GM21529 (cell line): ENCODE measurements at regions not wholly inside any gene's neighbourhood (a gene's known extent, or its start where the extent isn't known, plus 50 kb on each side); places are given as distances from the start of the nearest gene placed in this dataset.
"Not testable (repeated sequence)": the region's sequence is repeated elsewhere in the genome, so short reads cannot be mapped to it uniquely, and the experiment has no call there.

Experiments
- ATAC-seq: cut with Tn5 transposase; IDR thresholded peaks from one replicate; pipeline ENCODE4 v1.9.1; 2021; ENCODE audit not compliant: unreplicated experiment

DNA sequence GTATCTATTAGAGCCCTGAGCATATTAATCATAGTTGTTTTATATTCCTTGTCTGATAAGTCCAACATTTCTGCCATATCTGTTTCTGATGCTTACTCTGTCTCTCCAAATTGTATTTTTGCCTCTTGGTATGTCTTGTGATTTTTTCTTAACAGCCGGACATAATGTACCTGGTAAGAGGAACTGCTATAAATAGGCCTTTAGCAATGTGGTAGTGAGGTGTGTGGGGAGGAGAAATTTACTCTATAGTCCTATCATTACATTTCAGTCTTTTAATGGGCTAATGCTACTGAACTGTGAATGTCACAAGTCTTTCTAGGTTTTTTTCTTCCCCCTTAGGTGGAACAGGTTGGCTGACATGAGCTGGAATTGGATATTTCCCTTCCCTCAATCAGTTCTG is 176.1 kb upstream of the FGF10 start:
- no peak for ATAC-seq

DNA sequence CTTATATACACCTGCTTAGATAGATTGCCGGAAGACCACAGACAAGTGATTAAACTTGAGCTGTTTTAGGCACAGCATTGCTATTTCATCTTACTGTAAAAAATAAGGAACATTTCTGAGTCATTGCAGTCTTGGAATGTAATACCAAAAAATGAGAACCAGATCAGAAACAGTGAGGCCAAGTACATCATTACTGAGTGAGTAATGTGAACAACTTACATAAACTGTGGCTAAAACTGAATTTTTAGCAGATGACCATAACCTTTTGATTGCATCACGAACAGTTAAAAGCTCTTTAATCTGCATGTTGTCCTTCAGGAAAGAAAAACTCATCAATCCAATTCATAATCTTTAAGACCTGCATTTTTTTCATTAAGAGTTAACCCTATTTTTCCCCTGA is 157.1 kb upstream of the FGF10 start:
- no peak for ATAC-seq

DNA sequence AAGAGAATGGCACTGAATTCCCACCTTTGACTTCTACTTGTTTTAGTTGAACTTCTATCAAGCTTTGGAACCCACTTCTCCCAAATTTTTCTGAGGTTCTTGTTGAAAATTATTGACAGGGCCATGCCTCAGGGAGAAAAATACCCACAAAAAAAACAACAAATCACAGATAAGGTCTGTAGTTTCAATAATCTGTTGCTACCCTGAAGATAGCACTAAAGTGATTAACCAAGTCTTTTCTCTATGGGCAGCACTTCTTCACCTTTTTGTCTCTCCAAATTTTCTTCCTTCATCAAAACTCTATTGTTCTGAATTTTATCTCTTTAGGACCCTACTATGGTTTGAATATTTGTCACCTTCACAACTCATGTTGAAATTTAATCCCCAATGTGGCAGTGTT is 154.3 kb upstream of the FGF10 start:
- ATAC-seq = no peak

DNA sequence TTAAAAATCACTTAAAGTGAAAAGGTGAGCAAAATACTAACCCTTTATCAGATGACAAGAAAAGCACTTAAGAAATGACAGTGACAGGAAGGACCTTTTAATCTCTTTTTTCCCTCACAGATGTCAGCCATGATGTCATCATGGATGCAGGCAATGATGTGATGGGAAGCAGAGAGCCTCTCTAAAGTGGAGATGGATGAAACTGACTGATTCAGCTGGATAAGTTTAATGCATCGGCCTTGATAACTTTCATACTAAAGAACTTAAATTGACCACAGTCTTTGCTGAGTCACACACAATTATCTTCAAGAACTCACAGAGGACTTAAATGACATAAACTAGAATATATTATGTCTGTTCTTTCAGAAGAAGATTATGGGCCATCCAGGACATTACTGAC is 153.2 kb upstream of the FGF10 start:
- ATAC-seq = no peak

GRCh38 chr5:44539602-44539919 is 150.3 kb upstream of the FGF10 start:
- no peak for ATAC-seq

DNA sequence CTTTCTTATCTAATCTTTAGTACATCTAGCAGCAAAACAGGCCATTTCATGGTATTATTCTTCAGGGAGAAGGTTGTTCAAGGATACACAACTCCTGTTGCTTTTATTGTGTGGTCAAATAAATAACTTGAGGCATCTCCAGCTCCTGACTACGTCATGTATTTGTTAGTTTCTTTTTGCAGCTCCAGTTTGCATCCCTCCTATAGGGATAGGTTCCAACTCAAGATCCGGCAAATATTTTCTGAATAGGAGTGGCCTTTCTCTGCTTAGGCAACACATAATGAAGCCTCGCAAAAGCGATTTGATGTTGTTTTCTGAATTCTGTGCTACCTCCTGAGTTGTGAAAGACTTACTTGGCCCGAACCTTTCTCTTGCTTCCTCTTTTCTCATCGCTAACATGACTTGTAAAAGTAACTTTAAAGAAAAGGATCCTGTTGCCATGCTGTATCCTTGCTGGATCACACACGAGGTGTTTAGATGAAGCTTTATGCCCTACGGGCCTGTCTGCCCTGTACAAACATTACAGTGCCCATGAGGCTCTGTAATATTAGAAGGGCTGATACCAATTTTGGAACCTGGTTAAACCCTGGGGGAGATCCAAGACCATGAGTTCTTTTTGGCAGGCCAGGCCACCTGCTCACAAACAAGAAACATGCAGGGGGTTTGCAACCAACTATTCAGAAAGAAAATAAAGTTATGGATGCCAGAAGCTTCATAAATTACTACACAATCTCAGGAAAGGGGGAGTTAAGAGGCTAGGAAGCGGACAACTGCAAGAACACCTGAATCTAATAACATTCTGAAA is 149.8 kb upstream of the FGF10 start:
- no peak for ATAC-seq

DNA sequence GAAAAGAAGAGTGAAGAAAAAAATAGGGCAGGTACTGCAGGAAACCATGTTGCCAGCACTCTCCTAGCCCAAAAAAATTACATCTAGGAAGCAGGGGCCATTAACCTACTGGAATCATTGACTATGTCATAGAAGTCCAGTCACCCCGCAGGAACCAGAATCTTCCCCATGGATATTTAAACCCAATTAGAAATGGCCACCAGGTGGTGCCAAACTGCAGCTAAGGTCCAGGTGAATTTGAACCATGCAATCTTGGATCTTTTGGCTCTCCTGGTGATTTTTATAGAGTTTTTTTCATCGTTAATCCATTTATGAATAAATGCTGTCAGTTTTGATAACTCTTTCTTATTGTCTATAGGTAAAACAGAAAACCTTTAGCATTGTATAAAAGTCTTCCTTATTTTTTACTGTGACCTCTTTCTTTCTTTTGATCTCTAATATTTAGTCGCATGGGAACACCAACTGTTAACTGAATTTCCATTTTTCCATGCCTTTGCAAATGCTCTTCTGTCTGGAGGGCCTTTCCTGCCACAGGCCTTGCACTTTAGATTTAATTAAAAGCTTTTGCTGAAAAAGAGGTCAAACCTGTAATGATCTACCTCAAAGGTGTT is 147.5 kb upstream of the FGF10 start:
- ATAC-seq = no peak

DNA sequence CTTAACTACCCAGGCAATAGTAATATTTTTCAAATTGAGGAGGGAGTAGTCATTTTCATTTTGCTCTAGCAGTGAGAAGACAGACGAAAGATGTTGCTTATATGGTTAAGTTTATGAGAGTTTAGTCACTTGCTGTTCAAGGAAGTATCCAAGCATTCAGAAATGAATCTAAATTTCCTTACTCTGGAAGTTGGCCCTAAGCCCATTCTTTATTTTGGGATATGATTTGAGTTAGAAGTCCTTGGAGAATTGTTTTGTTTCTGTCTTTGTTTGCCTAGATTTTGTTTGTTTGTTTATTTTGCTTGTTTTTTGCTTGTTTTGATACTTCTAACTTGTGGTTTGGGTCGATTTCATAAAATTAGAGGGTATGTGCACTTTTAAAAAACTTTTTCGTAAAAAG is 146.4 kb upstream of the FGF10 start:
- no peak for ATAC-seq

DNA sequence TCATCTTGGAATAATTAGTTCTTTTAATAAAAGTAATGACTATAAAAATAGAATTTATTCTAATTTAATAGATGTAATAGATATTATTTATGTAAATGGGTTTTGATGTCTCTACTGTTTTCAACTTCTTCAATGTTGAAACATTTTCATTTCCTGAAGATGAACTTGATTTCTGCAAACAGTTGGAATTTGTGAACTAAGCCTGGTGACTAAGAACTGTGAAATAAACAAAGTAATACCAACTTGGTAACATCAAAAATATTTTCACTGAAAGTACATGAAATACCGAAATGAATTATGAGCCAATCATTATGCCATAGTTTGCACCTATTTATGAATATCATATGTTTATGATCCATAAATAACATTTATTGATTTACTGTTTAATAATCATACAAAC is 143.8 kb upstream of the FGF10 start:
- no peak for ATAC-seq

DNA sequence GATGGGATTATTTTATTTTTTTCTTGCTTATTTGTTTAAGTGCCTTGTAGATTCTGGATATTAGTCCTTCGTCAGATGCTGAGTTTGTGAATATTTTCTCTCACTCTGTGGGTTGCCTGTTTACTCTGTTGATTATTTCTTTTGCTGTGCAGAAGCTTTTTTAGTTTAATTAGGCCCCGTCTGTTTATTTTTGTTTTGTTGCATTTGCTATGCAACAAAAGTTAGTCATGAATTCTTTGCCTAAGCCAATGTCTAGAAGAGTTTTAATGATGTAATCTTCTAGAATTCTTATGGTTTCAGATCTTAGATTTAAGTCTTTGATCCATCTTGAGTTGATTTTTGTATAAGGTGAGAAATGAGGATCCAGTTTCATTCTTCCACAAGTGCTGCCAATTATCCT is 142.5 kb upstream of the FGF10 start:
- ATAC-seq = not testable (repeated sequence)

GRCh38 chr5:44530783-44531182 is 141.6 kb upstream of the FGF10 start:
- not testable (repeated sequence) for ATAC-seq

DNA sequence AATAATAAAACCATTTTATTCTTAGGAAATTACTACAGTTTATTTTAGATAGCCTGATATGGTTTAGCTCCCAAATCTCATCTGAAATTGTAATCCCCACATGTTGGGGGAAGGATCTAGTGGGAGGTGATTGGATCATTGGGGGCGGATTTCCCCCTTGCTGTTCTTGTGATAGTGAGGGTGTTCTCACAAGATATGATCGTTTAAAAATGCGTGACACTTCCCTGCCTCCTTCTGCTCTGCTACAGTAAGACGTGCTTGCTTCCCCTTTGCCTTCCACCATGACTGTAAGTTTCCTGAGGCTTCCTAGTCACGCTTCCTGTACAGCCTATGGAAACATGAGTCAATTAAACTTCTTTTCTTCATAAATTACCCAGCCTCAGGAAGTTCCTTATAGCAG is 122.4 kb upstream of the FGF10 start:
- ATAC-seq = no peak

- no peak for ATAC-seq
Measured at GRCh38 chr5:44506561-44506960, 117.3 kb upstream of the FGF10 start.

DNA sequence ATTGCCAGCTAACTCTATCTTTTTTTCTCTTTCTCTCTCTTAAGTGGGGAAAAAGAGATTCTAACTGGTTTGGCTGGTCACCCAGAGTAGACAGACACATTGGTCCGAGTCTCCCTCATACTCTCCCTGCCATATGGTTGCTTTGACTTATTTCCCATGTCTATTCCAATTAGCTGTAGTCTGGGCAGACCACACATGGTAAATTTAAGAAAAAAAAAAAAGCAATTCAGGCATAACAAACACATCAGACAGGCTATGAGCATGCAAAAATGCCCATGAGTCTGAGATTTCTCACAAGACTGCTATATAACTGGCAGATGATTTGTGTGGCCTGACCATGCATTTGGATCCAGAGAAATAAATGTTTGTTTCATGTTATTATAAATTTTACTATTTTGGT is 110.2 kb upstream of the FGF10 start:
- no peak for ATAC-seq

GRCh38 chr5:44497606-44498005 is 108.4 kb upstream of the FGF10 start:
- no peak for ATAC-seq

- ATAC-seq = no peak
Measured at GRCh38 chr5:44495280-44495679, 106.1 kb upstream of the FGF10 start.

GRCh38 chr5:44489759-44490158 is 100.5 kb upstream of the FGF10 start:
- ATAC-seq = no peak

DNA sequence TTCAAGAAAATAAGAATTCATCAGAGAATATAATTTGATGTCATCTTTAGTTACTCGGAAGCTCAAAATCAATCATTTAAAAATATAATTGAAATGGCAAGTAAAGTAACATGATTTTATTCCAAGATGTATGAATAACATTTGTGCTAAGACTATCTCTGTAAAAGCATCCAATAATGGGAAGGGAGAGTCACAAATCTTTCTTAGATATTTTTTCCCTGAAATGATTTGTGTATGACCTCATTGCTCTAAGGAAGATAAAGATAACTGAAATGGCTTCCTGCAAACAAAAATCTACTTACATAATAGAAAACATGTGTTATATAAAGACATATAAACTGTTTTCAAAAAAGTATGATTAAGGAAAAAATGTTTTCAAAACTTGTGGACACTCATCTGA is 97.4 kb upstream of the FGF10 start:
- ATAC-seq = no peak

DNA sequence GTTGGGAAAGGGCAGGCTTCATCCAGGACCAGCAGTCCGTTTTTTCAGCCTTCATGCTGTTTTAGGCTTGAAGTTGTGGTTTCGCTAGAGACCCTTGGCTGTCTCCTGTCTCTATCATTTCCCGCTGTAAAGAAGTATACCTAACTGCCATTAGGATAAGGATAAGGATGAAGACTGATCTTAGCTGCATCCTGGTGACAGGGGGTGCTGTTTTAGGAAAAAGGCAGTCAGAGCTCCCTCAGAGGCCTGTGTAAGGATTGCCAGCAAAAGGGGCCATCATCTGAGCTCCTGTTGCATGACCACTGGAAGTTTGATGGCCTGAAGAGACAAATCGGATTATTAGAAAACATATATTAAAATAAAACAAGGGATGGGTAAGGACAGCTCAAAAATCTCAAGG is 64.8 kb upstream of the FGF10 start:
- ATAC-seq = no peak

GRCh38 chr5:44446399-44446798 is 57.2 kb upstream of the FGF10 start:
- ATAC-seq = no peak

- no peak for ATAC-seq
Measured at GRCh38 chr5:44443172-44443571, 54.0 kb upstream of the FGF10 start.

DNA sequence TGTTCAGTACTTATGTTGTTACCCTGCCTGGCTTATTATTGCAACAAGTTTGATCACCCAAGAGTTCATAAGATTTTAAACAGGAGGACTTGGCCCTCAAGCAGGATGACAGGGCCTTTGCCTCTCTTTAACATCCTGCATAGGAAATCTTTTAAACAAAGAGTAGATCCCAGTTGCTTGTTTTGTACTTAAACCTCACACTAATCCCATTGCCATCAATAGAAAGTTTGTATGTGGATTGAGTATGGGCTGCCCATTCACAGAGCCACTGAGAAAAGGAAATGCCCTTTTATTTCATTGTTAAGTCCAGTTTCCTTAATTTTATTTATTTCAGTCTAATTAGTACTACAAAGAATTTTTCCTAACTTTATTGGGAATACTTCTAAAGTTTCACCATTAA is 52.2 kb upstream of the FGF10 start:
- no peak for ATAC-seq

DNA sequence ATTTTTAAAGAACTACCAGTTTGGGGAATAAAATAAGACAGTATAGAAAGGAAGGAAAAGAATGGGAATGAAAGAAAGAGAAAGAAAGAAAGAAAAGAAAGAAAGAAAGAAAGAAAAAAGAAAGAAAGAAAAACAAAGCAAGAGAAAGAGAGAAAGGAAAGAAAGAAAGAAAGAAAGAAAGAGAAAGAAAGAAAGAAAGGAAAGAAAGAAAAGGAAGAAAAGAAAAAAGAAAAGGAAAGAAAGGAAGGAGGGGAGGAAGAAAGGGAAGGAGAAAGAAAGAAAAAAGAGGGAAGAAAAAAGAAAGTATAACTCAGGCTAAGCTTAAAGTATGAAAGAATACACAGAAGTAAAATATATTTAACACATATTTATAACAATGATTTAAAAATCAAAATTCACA is 51.0 kb upstream of the FGF10 start:
- ATAC-seq = no peak
